Heart left ventricle (tissue), 16 donors: ENCODE measurements at regions not wholly inside any gene's neighbourhood (a gene's known extent, or its start where the extent isn't known, plus 50 kb on each side); places are given as distances from the start of the nearest gene placed in this dataset.

Source experiments
- ATAC-seq, 4 donors: fragments of 200-7000 bp; cut with Tn5 transposase; one replicate each; pipeline ENCODE4 v1.9.1; 2020 to 2022; ENCODE audit warnings: moderate library complexity in 4 of 4, mild to moderate bottlenecking in 3 of 4, moderate number of reproducible peaks in 1 of 4
- DNase-seq, 5 donors: peaks; one replicate each; pipeline ENCODE4 v3.0.0-alpha.2; 2020
- H3K27ac ChIP-seq, 12 donors: fragments of 200-600 bp; sonication (generic) in 4 of 12; one replicate each; pipeline versions ENCODE4 v1.5.0 to v1.8.0; 2016 to 2022; ENCODE audit warnings: mild to moderate bottlenecking in 2 of 12
- H3K27me3 ChIP-seq, 9 donors: fragments of 200-600 bp; sonication (generic) in 2 of 9; one replicate each; pipeline versions ENCODE4 v1.5.1 to v1.8.0; 2016 to 2022; ENCODE audit warnings: mild to moderate bottlenecking in 3 of 9
- H3K36me3 ChIP-seq, 9 donors: fragments of 200-600 bp; sonication (generic) in 2 of 9; one replicate each; pipeline versions ENCODE4 v1.5.0 to v1.8.0; 2018 to 2022; ENCODE audit warnings: mild to moderate bottlenecking in 2 of 9
- H3K4me1 ChIP-seq, 12 donors: fragments of 200-600 bp; sonication (generic) in 4 of 12; one replicate each; pipeline versions ENCODE4 v1.5.0 to v1.8.0; 2016 to 2022; ENCODE audit warnings: mild to moderate bottlenecking in 3 of 12
- H3K4me3 ChIP-seq, 12 donors: fragments of 200-600 bp; sonication (generic) in 4 of 12; one replicate each; pipeline versions ENCODE4 v1.5.0 to v1.8.0; 2017 to 2022; ENCODE audit warnings: mild to moderate bottlenecking in 9 of 12, moderate library complexity in 4 of 12
- H3K9me3 ChIP-seq, 12 donors: fragments of 200-600 bp; sonication (generic) in 4 of 12; one replicate each; pipeline versions ENCODE4 v1.5.0 to v1.8.0; 2016 to 2022; ENCODE audit warnings: mild to moderate bottlenecking in 1 of 12
- CTCF ChIP-seq, 12 donors: fragments of 200-600 bp; sonication (generic) in 4 of 12; IDR thresholded peaks; one replicate each; pipeline versions ENCODE4 v1.5.0 to v1.8.0; 2018 to 2022; ENCODE audit warnings: antibody characterized with exemption in 12 of 12, mild to moderate bottlenecking in 5 of 12
- POLR2A ChIP-seq, 2 donors: fragments of 450-650 bp; IDR thresholded peaks; one replicate each; pipeline ENCODE4 v1.6.1; 2017; ENCODE audit warnings: antibody characterized with exemption in 2 of 2, mild to moderate bottlenecking in 2 of 2, moderate library complexity in 2 of 2
- WGBS, 4 donors: extraction: QIAGEN DNeasy Blood & Tissue Kit in 2 of 4; methylation state at CpG; one replicate each; pipeline versions ENCODE4 v1.1.5 to v1.1.7; 2013 to 2018; 5-methylcytosine and 5-hydroxymethylcytosine counted together
- intact Hi-C, 10 donors: fragments of 100-400 bp; cut with DNase I; formaldehyde crosslinking; loops; one replicate each; pipeline versions ENCODE4 v1.11.1 to v1.14.2; 2022
- donor health status: ischemic (EF 13 %, LVEDD 7.1; RV severe dilation, severe dysfunction).
- donor health status: healthy with polysubstance abuse.
- donor health status: DM: no; HTN: yes; CAD: no.
- donor health status: DM: no; HTN: no; CAD: no.
- donor health status: ischemic (EF 25% LVEDD 6.9; RV normal size, moderate dysfunction).
- donor health status: ischemic (EF 25% LVEDD 5.7; RV mildly dilated, moderate dysfunction).
- donor health status: healthy.
- donor health status: DM: yes; HTN: yes; CAD: no.
- donor health status: ischemic (EF 35%, LVEDD 5.7; RV mildly dilated, moderate dysfunction).
- donor health status: nonischemic (EF 11% LVEDD 7.7; RV severe dilation, severe dysfunction).
- donor health status: DM: yes; HTN: yes; CAD: no.
- donor health status: PGD.
- donor health status: ischemic (EF 29% LVEDD 5.4; RV normal size, mild dysfunction).
- donor health status: nonischemic (EF 23%, LVEDD 6.1; RV moderate dilation, normal function).

GRCh38 chr4:155134136-155134535 is 74.3 kb upstream of the NPY2R start:
- ATAC-seq, result no peak
- Histone ChIP-seq H3K27me3 (no peaks in the 10 kb centered on the region), H3K27ac (no peak overlapping the region), H3K4me3 (no peak overlapping the region), H3K4me1 (no peaks in the 10 kb centered on the region), H3K36me3 (no peaks in the 10 kb centered on the region), H3K9me3 (peaks cover 0 to 9% (median 0%) of the 10 kb centered on the region in 12 donors)
- intact Hi-C loops, result no loop called here
- TF ChIP-seq CTCF (IDR thresholded peaks at IDR 0.05), result no peak
- TF ChIP-seq POLR2A (IDR thresholded peaks at IDR 0.05), result no peak
- DNase-seq, result no peak

GRCh38 chr4:155140889-155141288 is 67.5 kb upstream of the NPY2R start:
- Histone ChIP-seq H3K27ac (no peak overlapping the region), H3K4me1 (no peaks in the 10 kb centered on the region), H3K9me3 (no peaks in the 10 kb centered on the region), H3K36me3 (no peaks in the 10 kb centered on the region), H3K27me3 (no peaks in the 10 kb centered on the region), H3K4me3 (no peak overlapping the region)
- 81 to 84% (median 82%) methylated on average over 5 of the region's 5 CpGs for WGBS, 4 donors
- TF ChIP-seq POLR2A (IDR thresholded peaks at IDR 0.05) (no peak), CTCF (IDR thresholded peaks at IDR 0.05) (no peak)
- ATAC-seq (no peak), DNase-seq (no peak)
- intact Hi-C loops, result no loop called here

- DNase-seq (no peak), ATAC-seq (no peak)
- intact Hi-C loops, result no loop called here
- Histone ChIP-seq H3K9me3 (no peaks in the 10 kb centered on the region), H3K27ac (no peak overlapping the region), H3K4me3 (no peak overlapping the region), H3K36me3 (no peaks in the 10 kb centered on the region), H3K4me1 (no peaks in the 10 kb centered on the region), H3K27me3 (no peaks in the 10 kb centered on the region)
- 51 to 73% (median 65%) methylated on average over 1 of the region's 1 CpG for WGBS, 4 donors
- TF ChIP-seq CTCF (IDR thresholded peaks at IDR 0.05) (no peak), POLR2A (IDR thresholded peaks at IDR 0.05) (no peak)
These were observed 64.9 kb upstream of the NPY2R start for GRCh38 chr4:155143512-155143911.
